ENCODE measurements at regions not wholly inside any gene's neighbourhood (a gene's known extent, or its start where the extent isn't known, plus 50 kb on each side); places are given as distances from the start of the nearest gene placed in this dataset.

GRCh38 chr13:83024232-83024631, 858.0 kb downstream of the SLITRK1 start:
- no peak overlapping the region for H3K27ac ChIP-seq
- POLR2A ChIA-PET = no interaction called here
- no peak for DNase-seq (ENCODE audit: low read depth in 1 of 2, low spot score in 1 of 2)
- H3K4me3 ChIP-seq = no peak overlapping the region
- no peak for ATAC-seq
- H3K4me2 ChIP-seq = no peak overlapping the region
- no peak for FAIRE-seq
- 43% methylated on average over 1 of the region's 1 CpG for WGBS (ENCODE audit: missing lambda C conversion rate)
- no peak for TF ChIP-seq FOXS1 (CRISPR knock-in tag; IDR thresholded peaks at IDR 0.05)
- TF ChIP-seq POLR2AphosphoS2 (conservative IDR thresholded peaks at IDR 0.05; ENCODE audit: low read length) = no peak
- TF ChIP-seq TFCP2L1 (CRISPR knock-in tag; IDR thresholded peaks at IDR 0.05) = no peak
- no peak for TF ChIP-seq SREBF2 (IDR thresholded peaks at IDR 0.05)
- no peak for TF ChIP-seq HOXB5 (CRISPR knock-in tag; IDR thresholded peaks at IDR 0.05)
- TF ChIP-seq HEYL (CRISPR knock-in tag; IDR thresholded peaks at IDR 0.05) = no peak
- no peak for TF ChIP-seq RCOR1 (IDR thresholded peaks at IDR 0.05; ENCODE audit: low read depth, low read length)
- no peak for TF ChIP-seq RARB (CRISPR knock-in tag; IDR thresholded peaks at IDR 0.05)
- no peak for TF ChIP-seq POLR2A (IDR thresholded peaks at IDR 0.05; ENCODE audit: low read length)
- TF ChIP-seq HES2 (IDR thresholded peaks at IDR 0.05) = no peak
- CTCF ChIA-PET = no interaction called here
- no peaks in the 10 kb centered on the region for H3K9me3 ChIP-seq
- H3K4me1 ChIP-seq = no peaks in the 10 kb centered on the region

GRCh38 chr13:83019986-83020385, 862.3 kb downstream of the SLITRK1 start:
- no peak for FAIRE-seq
- ATAC-seq = no peak
- TF ChIP-seq FOSL2 (IDR thresholded peaks at IDR 0.05) = no peak
- no peak for TF ChIP-seq FOSL2 (CRISPR knock-in tag; IDR thresholded peaks at IDR 0.05)
- TF ChIP-seq ZNF302 (CRISPR knock-in tag; IDR thresholded peaks at IDR 0.05) = no peak
- no peak for TF ChIP-seq FOXS1 (CRISPR knock-in tag; IDR thresholded peaks at IDR 0.05)
- TF ChIP-seq EHMT2 (IDR thresholded peaks at IDR 0.05; ENCODE audit: low read depth) = no peak
- no peak for TF ChIP-seq RNF2 (IDR thresholded peaks at IDR 0.05; ENCODE audit: borderline replicate concordance, low read depth)
- TF ChIP-seq E2F6 (IDR thresholded peaks at IDR 0.05; ENCODE audit: borderline replicate concordance, low read depth) = no peak
- no peak for TF ChIP-seq HDAC2 (IDR thresholded peaks at IDR 0.05)
- no peak for TF ChIP-seq KDM1A (IDR thresholded peaks at IDR 0.05; ENCODE audit: low read depth)
- no peak for TF ChIP-seq CBX2 (IDR thresholded peaks at IDR 0.05; ENCODE audit: borderline replicate concordance, low read depth)
- TF ChIP-seq BCL3 (IDR thresholded peaks at IDR 0.05) = no peak
- TF ChIP-seq HES2 (IDR thresholded peaks at IDR 0.05) = no peak
- 24% methylated on average over 4 of the region's 4 CpGs for WGBS (ENCODE audit: missing lambda C conversion rate)
- ChIA-PET POLR2A (no interaction called here), CTCF (no interaction called here)
- Histone ChIP-seq H3K27ac (no peak overlapping the region), H3K9me3 (no peaks in the 10 kb centered on the region), H3K4me2 (no peak overlapping the region), H3K4me1 (no peaks in the 10 kb centered on the region), H3K4me3 (no peak overlapping the region)
- DNase-seq (ENCODE audit: low read depth in 1 of 2, low spot score in 1 of 2) = no peak

- no peak for TF ChIP-seq CBX2 (IDR thresholded peaks at IDR 0.05; ENCODE audit: borderline replicate concordance, low read depth)
- TF ChIP-seq GATA3 (IDR thresholded peaks at IDR 0.05; ENCODE audit: borderline replicate concordance) = no peak
- no peak for TF ChIP-seq EP300 (IDR thresholded peaks at IDR 0.05)
- no peak for TF ChIP-seq HOXA7 (CRISPR knock-in tag; IDR thresholded peaks at IDR 0.05)
- no peak for TF ChIP-seq ESRRA (IDR thresholded peaks at IDR 0.05; ENCODE audit: borderline replicate concordance, low read length)
- TF ChIP-seq EHMT2 (IDR thresholded peaks at IDR 0.05; ENCODE audit: low read depth) = no peak
- TF ChIP-seq NFE2L2 (conservative IDR thresholded peaks at IDR 0.05; ENCODE audit: low read length) = no peak
- no peak for TF ChIP-seq ELK1 (IDR thresholded peaks at IDR 0.05; ENCODE audit: low read depth, low read length)
- TF ChIP-seq MYC (IDR thresholded peaks at IDR 0.05; ENCODE audit: borderline replicate concordance, low read length) = no peak
- TF ChIP-seq MAX (IDR thresholded peaks at IDR 0.05) = no peak
- no peak for TF ChIP-seq JUNB (IDR thresholded peaks at IDR 0.05)
- no peak for TF ChIP-seq CHD2 (IDR thresholded peaks at IDR 0.05; ENCODE audit: low read length, partially characterized antibody)
- FAIRE-seq = no peak
- ChIA-PET CTCF (interaction anchor here (1.1 kb wide), 1 partner anchor 22 kb away, joined by 3 read pairs; no protein-coding TSS in a partner anchor), POLR2A (no interaction called here)
- no peak for ATAC-seq
- H3K4me2 ChIP-seq = no peak overlapping the region
- WGBS (ENCODE audit: missing lambda C conversion rate) = 9% methylated on average over 2 of the region's 2 CpGs
- H3K4me3 ChIP-seq = no peak overlapping the region
- H3K27ac ChIP-seq = no peak overlapping the region
- H3K4me1 ChIP-seq = no peaks in the 10 kb centered on the region
- H3K9me3 ChIP-seq = no peaks in the 10 kb centered on the region
- no peak for DNase-seq (ENCODE audit: low read depth in 1 of 2, low spot score in 1 of 2)
These were observed 872.3 kb downstream of the SLITRK1 start for GRCh38 chr13:83009987-83010386.

Measured in A549 (cell line).